GM21528 (cell line): ENCODE measurements at regions not wholly inside any gene's neighbourhood (a gene's known extent, or its start where the extent isn't known, plus 50 kb on each side); places are given as distances from the start of the nearest gene placed in this dataset.

Experiments used
- ATAC-seq: cut with Tn5 transposase; IDR thresholded peaks from one replicate; pipeline ENCODE4 v1.9.1; 2021; ENCODE audit warnings: mild to moderate bottlenecking, moderate library complexity; ENCODE audit not compliant: unreplicated experiment, low FRiP score

DNA sequence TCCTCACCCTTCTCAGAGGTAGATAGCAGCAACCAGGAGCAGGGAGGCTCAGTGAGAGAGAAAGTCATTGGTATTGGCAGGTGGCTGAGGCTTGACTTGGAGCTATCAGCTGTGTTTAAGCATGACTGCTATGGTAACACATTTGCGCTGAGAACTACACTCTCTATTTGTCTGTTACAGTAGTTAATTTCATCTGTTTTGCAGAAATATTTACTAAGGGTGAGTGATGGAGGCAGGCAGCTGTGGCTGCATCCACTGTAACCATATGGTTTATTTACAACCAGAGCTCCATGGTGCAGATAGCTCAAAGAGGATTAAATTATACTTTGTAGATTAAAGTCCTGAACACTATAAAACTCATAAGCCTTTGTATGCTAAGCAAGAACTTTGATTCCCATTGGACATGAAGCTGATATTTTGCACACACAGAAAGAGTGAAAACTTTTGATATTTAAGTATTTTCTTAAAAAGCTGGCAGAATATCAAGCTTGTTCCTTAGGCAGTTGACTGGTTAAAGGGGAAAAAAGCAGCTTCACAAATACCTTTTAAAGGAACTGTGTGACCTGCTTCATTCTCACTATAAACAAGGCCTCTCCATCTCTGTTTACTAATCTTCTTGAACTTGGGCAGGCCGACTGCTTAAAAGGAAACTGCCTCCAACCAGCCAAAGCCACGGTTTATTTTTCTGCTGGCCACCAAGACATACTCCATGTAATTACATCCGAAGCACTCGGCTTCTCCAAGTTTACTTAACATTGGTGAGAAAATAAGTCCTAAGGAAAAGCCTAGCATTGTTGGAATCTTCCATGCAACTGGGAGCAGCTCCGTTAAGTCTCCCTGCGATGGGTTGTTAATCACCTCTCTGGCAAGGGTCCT is 299.8 kb upstream of the ZFHX3 start:
- no peak for ATAC-seq

GRCh38 chr16:73339821-73340220 is 291.9 kb upstream of the ZFHX3 start:
- no peak for ATAC-seq

DNA sequence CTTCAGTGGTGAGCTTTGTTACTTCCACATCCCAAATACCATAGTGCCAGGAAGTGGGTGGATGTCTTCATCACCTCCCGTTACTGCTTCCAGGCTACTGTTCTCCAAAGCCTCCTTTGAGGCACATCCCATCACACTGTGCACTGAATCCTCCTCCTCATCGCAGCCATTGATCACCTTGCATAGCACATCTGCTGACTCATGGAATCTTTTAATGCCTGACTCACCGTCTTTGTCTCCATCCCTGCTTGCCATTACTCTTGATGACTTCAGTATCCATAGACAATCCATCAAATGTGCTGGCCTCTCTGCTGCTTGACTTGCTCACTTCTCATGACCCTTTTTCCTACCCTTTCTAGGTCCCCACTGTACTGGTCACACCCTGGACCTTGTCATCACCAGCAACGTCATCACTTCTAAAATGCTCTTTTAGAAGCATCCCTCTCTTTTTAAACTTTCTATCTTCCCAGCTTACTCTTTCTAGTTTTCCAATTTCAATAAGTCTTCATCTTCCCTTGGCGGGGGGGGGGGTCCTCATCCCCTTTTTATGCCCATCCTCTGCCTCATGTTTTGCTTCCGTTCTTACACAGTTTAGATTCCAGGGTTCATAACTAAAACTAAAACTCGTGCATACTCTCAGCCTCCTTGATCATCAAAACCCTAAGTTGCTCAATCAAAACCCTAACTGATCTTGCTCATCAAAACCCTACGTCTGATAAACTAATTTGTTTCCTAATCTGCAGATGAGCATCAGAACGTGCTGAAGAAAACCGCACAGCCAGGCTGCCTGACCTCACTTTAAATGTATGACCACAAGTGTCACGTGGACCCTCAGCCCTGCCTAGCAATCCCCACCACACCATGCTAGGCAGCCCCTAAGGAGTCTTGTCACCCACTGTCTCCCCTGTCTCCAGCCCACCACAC is 289.7 kb upstream of the ZFHX3 start:
- no peak for ATAC-seq

GRCh38 chr16:73329358-73330286 is 281.7 kb upstream of the ZFHX3 start:
- no peak for ATAC-seq

DNA sequence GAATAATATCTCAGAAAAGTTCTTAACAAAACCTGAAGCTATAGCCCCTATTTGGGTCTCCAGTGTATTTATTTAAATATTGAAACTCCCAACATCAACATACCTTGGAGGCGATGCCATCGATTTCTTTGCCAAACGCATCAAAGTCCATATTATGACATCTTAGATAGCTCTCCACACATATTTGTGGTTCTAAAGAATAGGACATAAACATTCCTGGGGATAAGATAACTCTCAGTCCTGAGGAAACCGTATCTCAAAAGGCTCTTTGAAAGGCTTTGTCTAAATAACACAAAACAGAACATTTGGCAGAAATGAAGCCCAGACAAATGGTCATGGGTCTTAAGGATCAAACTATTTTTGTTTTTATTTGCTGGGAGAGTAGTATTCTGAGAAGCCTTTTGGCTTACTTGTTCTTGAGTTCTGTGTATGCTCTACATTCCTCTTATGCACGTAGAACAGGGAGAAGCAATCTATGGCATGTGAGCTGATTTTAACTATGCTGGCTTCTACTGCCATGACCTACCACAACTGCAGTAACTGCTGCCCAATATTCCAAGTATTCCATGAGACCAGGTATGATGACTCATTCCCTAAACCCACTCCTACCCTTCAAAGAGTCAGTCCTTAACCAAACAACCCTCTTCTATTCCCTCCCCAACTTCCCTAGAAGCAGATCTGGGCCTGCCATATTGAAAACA is 279.0 kb upstream of the ZFHX3 start:
- no peak for ATAC-seq

DNA sequence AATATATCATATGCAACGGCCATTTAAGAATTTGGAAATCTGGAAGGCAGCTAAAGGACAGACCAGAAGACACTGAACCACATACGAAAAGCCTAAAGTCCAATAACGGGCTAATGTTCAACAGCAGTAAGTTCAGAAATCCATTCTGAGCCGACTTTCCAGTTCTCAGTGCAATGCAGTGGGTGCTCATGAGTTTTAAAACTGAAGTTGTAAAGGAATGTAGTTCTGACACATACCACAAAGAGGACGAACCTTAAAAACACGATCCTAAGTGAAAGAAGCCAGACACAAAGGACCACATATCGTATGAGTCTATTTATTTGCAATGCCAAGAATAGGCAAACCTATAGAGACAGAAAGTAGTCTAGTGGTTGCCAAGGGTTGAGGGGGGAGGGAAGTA is 278.3 kb upstream of the ZFHX3 start:
- ATAC-seq: no peak

- no peak for ATAC-seq
These were observed 276.0 kb upstream of the ZFHX3 start for GRCh38 chr16:73323880-73324279.

GRCh38 chr16:73322856-73323255 is 274.9 kb upstream of the ZFHX3 start:
- ATAC-seq: no peak

DNA sequence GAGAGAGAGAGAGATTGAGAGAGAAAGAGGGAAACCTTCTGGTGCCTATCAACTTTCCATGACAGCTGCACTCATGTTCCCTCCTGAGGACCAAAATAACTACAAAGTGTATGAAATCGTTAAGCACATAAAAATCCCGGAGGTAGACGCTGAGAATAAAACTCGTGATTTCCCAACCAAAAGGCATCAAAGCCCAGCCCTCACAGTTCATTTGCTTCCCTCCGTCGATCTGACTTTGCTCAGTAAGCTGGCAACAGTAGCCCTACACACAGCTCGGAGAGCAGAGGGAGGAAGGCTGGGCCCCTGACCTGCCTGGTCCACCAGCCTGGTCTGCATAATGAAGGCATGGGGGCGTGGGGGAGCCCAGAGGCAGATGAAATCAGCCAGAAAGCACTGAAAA is 273.9 kb upstream of the ZFHX3 start:
- ATAC-seq: no peak

DNA sequence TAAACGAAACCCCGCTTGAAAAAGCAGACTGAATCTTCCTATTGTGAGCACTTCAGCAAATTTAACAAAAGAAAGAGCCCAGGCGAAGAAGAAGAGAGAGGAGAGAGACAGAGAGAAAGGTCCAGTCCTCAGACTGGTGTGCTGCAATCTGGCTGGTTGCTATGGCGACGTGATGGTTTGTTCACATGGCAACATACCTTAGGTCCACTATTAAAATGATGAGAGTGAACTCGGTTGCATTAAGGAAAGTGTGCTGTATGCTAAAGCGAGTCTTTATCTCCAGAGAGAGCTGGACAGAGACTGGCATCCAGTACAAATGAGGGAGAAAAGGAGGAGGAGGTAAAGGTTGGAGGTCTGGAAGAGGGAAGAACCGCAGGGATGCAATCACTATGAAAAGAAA is 271.8 kb upstream of the ZFHX3 start:
- no peak for ATAC-seq

DNA sequence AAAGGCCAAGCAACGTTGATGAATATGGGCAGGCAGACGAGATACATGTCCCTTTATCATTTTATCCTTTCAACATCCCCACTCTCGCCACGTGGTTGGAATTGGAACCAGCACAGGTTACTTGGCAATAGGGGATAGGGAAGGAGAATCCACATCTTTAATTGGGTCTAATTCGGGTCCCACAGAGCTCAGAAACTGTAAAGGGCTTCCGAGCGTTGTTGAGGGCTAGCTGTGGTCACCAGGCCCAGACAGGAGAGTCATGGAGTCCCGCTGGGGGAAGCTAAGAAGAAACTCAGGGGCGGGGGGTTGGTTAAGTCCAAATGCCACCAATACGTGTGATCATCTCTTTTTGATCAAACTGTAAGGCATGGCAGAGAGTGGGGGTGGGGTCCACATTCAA is 271.3 kb upstream of the ZFHX3 start:
- no peak for ATAC-seq

DNA sequence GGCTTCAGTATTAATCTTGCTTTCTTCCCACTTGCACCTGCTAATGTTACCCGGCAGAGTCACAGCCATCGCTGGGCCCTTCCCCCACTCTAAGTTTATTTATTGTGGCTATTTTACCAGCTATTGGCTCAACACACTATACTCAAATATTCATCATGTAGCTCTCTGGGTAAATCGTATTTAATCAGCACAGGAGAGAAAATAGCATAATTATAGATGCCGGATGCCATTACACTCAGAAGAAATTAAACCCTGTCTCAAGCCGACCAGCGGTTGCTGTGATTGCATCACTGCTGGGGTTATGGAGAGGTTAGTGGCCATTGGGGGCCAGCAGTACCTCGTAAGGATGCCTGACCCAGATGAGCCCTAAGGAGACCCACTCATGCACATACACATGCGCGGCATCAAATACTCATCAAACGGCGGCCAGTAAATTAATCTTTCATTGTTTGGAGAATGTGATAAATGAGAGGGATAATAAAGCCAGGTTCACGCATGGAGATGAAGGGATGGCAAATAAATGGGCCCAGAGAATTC is 269.5 kb upstream of the ZFHX3 start:
- ATAC-seq: no peak

DNA sequence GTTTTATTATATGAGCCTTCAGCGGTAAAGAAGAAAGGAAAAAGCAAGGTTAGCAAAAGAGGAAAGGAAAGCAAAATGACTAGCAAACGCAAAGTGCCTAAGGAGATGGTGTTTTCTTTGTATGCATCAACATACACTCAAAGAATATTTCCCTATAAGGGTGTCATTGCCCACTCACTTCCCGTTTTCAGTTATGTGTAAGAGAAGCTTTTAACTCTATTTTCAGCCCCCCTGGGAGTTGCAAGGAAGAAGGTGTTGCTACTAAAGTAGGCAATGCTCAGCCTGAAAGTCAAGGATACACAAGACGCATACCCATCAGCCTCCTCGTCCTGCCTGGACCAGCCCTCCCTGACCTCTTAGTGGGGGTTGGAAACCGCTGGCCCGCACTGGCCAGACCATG is 267.7 kb upstream of the ZFHX3 start:
- ATAC-seq: no peak

GRCh38 chr16:73313950-73314349 is 266.0 kb upstream of the ZFHX3 start:
- ATAC-seq: no peak

DNA sequence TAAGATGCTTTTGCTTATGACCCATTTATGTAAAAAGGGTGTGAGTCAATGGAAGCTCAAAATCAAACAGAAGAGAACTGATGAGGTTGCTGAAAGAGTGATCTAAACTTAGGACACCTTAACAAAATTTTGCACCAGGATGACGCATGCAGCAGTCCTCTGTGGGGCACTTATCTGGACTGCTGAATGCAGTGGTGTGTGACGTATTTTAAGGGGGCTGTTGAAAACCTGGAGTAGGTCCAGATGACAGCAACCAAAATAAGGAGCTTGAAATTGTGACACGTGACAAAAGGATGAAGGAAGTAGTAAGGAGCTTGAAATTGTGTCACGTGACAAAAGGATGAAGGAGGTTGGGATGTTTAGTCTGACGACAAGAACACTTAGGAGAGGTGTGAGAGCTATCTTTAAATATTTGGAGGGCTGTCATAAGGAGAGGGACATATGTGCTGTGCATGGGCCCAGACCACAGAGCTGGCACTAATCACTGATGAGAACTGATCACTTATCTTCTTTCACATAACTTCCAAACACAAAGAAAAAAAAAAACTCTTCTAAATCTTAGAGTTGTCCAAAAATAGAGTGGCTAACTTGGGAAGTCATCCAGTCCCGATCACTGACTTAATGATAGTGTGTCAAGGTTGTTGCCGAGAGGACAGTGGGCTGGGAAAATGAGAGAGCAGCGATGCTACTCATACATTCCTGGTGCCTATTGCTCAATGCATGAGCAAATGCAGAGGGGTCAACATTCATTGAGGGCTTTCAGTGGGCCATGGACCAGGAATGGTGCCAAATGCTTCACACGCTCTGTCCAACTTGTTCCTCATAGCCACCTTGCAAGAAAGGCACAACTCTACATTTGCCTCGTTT is 264.2 kb upstream of the ZFHX3 start:
- no peak for ATAC-seq

- ATAC-seq: no peak
These were observed 260.8 kb upstream of the ZFHX3 start for GRCh38 chr16:73308771-73309170.

DNA sequence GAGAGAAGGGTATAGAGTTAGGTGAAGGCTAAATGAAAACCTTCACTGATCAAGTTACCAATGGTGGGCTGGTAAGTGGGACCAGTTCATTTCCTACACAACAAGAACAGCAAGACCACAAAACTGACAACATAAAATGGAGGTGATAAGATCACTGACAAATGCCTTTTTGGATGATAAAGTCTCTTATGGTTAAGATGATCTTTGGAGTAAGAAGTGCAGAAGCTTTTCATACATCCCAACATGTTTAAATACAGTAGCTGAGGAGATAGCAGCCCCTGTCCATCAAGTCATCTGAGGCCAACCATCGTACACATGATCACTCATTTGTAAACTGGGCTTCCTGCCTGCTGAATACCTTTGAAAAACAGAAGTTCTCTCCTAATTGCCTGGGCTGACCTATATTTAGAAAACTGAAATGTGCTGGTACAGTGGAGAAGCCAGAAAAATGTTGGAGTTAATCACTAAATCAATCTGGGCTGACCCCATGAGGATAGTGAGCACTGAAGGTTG is 259.0 kb upstream of the ZFHX3 start:
- no peak for ATAC-seq

- ATAC-seq: no peak
These were observed 256.3 kb upstream of the ZFHX3 start for GRCh38 chr16:73304008-73304774.
